Choroid plexus epithelial cell (primary cell): ENCODE measurements at regions not wholly inside any gene's neighbourhood (a gene's known extent, or its start where the extent isn't known, plus 50 kb on each side); places are given as distances from the start of the nearest gene placed in this dataset.

Experiments used
- DNase-seq: peaks from one replicate; pipeline ENCODE4 v3.0.0-alpha.2; 2010; ENCODE audit warnings: low read depth
- H3K4me3 ChIP-seq: 2 replicates; pipeline ENCODE4 v1.5.1; 2011; ENCODE audit warnings: low read depth, mild to moderate bottlenecking, control low read depth, low read length, moderate library complexity
- TF ChIP-seq, protein P1 (sequence below): conservative IDR thresholded peaks from 2 replicates; pipeline ENCODE4 v1.5.1; 2011; ENCODE audit warnings: low read depth, mild to moderate bottlenecking, control low read depth, inconsistent platforms, low read length, moderate library complexity

DNA sequence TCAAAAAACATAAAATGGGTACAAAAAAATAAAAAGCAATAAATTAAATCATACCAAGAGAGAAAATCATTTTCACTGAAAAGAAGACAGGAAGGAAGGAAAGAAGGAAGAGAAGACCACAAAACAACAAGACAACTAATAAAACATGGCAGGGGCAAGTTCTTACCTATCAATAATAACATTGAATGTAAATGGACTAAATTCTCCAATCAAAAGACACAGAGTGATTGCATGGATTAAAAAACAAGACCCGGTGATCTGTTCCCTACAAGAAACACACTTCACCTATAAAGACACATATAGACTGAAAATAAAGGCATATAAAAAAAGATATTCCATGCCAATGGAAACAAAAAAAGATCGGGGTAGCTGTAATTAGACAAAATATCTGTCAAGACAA is 82.6 kb upstream of the CERS6 start:
- H3K4me3 ChIP-seq = no peak overlapping the region
- DNase-seq = no peak
- TF ChIP-seq, protein P1, sequence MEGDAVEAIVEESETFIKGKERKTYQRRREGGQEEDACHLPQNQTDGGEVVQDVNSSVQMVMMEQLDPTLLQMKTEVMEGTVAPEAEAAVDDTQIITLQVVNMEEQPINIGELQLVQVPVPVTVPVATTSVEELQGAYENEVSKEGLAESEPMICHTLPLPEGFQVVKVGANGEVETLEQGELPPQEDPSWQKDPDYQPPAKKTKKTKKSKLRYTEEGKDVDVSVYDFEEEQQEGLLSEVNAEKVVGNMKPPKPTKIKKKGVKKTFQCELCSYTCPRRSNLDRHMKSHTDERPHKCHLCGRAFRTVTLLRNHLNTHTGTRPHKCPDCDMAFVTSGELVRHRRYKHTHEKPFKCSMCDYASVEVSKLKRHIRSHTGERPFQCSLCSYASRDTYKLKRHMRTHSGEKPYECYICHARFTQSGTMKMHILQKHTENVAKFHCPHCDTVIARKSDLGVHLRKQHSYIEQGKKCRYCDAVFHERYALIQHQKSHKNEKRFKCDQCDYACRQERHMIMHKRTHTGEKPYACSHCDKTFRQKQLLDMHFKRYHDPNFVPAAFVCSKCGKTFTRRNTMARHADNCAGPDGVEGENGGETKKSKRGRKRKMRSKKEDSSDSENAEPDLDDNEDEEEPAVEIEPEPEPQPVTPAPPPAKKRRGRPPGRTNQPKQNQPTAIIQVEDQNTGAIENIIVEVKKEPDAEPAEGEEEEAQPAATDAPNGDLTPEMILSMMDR = no peak

DNA sequence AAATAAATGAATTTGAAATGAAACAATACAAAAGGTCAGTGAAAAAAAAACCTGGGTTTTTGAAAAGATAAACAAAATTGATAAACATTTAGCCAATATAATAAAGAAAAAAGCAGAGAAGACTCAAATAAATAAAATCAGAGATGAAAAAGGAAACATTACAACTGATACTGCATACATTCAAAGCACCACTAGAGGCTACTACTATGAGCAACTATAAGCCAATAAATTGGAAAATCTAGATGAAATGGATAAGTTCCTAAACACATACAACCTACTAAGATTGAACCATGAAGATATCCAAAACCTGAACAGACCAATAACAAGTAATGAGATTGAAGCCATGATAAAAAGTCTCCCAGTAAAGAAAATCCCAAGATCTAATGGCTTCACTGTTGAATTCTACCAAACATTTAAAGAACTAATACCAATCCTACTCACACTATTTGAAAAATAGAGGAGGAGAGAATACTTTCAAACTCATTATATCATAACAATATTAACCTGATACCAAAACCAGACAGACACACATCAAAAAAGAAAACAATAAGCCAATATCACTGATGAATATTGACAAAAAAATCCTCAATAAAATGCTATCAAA is 80.8 kb upstream of the CERS6 start:
- peak; percentile 56 for DNase-seq
- TF ChIP-seq, protein P1 = peak; percentile 61
- no peak overlapping the region for H3K4me3 ChIP-seq

DNA sequence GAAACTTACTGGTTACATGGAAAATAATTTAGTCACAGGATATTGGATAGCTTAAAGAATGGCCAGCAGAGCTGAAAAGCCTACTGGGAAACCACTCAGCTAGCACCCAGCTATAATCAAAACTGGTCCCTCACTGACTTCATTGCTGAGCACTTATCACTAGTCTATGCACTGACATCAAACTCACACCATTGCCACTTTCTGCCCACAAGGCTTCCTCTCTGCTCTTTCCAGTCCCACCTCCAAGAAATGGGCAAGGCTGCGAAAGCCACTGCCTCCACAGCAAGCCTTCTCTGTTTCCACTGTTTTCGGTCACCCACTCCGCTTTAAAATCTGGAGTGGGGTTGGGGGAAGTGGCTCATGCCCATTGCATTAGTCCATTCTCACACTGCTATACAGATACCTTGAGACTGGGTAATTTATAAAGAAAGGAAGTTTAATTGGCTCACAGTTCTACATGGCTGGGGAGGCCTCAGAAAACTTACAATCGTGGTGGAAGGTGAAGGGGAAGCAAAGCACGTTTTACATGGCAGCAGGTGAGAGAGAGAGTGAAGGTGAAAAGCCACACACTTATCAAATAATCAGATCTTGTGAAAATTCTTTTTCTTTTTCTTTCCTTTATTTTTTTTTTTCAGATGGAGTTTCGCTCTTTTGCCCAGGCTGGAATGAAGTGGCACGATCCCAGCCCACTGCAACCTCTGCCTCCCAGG is 77.0 kb upstream of the CERS6 start:
- TF ChIP-seq, protein P1 = no peak
- no peak for DNase-seq
- no peak overlapping the region for H3K4me3 ChIP-seq

DNA sequence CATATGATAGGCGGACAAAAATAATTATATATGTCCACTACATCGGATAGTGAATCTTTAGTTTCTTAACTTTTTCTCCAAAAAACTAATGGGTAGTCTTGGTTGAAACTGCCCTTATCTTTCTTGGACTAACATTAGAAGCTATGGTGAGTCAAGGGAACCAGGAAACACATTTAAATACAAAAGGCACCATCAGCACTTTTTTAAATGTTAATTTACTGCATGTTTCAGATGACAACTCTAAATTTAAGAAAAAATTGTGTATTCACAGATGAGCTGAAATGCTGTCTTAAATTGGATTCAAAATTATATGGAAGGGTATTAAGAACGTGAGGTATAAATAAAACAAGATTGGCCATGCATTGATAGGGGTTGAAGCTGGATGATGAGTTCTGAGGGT is 75.6 kb upstream of the CERS6 start:
- TF ChIP-seq, protein P1 = no peak
- DNase-seq = no peak
- H3K4me3 ChIP-seq = no peak overlapping the region

DNA sequence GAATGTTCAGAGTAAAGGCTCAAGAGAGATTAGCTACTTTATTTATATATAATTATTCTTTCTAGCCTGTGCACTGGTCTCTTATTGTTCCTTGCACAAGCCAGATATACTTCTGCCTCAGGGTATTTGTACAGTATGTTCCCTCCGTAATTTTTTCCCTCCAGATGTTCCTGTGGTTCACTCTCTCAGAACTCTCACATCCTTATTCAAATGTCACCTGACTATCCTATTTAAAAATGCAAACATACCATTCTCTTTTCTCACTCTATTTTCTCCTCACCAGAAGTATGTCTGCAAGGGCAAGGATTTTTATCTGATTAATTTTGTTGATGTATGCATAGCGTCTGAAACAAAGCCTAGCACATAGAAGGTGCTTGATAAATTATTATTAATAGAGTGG is 64.0 kb upstream of the CERS6 start:
- TF ChIP-seq, protein P1 = no peak
- peak; percentile 81 for DNase-seq
- no peak overlapping the region for H3K4me3 ChIP-seq

DNA sequence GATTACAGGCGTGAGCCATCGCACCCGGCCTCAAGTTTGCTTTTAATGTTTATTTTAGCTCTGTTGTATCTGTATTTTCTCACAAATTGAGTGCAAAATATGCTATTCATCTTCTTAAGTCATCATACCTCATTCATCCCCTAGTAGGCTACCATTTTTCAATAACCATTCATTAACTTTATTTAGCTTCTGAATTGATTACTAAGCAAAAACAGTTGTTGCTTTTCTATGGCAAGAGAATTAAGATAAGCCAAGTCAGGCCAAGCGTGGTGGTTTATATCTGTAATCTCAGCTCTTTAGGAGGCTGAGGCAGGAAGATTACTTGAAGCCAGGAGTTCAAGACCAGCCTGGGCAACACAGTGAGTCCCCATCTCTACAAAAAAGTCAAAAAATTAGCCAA is 63.3 kb upstream of the CERS6 start:
- DNase-seq = no peak
- TF ChIP-seq, protein P1 = no peak
- no peak overlapping the region for H3K4me3 ChIP-seq

DNA sequence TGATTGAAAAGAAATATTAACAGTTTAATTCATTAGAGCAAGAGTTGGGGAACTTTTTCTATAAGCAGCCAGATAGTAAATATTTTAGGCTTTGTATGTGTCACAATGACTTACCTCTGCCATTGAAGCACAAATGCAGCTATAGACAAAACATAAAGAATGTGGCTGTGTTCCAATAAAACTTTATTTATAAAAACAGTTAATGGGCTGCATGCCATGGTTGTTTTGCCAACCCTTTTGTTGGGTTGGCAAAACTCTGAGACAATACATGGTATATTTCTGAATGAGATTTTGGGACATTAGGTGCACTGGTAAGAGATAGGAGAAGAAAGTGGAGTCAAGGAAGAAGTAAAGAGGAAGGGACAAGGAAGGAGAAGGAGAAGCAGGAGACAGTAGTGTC is 61.8 kb upstream of the CERS6 start:
- TF ChIP-seq, protein P1 = no peak

More for the DNA sequence above, 61.8 kb upstream of the CERS6 start:
- no peak for DNase-seq
- H3K4me3 ChIP-seq = no peak overlapping the region
